ENCODE measurements at regions not wholly inside any gene's neighbourhood (a gene's known extent, or its start where the extent isn't known, plus 50 kb on each side); places are given as distances from the start of the nearest gene placed in this dataset.

GRCh38 chr3:163971861-163972260 is 1106.4 kb downstream of the SI start:
- TF ChIP-seq CTCF (conservative IDR thresholded peaks at IDR 0.05 in 1 of 2, IDR thresholded peaks at IDR 0.05 in 1 of 2; ENCODE audit: low read depth in 1 of 2, low read length in 2 of 2) (no peak), EZH2 (IDR thresholded peaks at IDR 0.05; ENCODE audit: low read length, missing control alignments) (no peak)
